ENCODE measurements at regions not wholly inside any gene's neighbourhood (a gene's known extent, or its start where the extent isn't known, plus 50 kb on each side); places are given as distances from the start of the nearest gene placed in this dataset.

DNA sequence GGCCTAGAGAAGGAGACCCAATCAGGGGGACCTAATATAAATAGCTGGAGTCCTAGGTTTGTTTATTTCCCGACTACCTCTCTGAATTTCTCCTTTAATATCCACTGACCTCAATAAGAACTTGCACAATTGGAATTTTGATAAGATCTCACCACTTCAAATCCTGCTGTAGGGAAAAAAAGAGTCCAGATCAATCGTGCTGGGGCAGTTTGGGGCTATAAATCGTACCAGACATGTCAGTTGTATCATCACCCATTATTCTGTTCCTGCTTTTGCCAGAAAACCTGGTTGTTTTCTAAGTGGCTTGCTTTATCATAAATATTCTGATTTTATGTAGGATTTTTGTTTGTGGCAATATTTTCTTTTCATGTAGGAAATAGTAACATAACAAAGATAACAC, 281.3 kb downstream of the DIPK2A start:
- H3K36me3 ChIP-seq, result no peaks in the 10 kb centered on the region
- ATAC-seq, result no peak
- H3K9me3 ChIP-seq, result no peaks in the 10 kb centered on the region
- H3K27ac ChIP-seq, result no peak overlapping the region
- H3K4me1 ChIP-seq, result no peaks in the 10 kb centered on the region
- no peaks in the 10 kb centered on the region for H3K27me3 ChIP-seq
- no peak for TF ChIP-seq EP300 (IDR thresholded peaks at IDR 0.05)
- no peak for TF ChIP-seq CTCF (IDR thresholded peaks at IDR 0.05)
- no peak for TF ChIP-seq POLR2A (IDR thresholded peaks at IDR 0.05)
- TF ChIP-seq POLR2AphosphoS5 (IDR thresholded peaks at IDR 0.05), result no peak
- H3K4me3 ChIP-seq, result no peak overlapping the region
- WGBS, 2 donors (ENCODE audit: low coverage in 1 of 2), result 54 to 68% methylated on average over 3 of the region's 3 CpGs

DNA sequence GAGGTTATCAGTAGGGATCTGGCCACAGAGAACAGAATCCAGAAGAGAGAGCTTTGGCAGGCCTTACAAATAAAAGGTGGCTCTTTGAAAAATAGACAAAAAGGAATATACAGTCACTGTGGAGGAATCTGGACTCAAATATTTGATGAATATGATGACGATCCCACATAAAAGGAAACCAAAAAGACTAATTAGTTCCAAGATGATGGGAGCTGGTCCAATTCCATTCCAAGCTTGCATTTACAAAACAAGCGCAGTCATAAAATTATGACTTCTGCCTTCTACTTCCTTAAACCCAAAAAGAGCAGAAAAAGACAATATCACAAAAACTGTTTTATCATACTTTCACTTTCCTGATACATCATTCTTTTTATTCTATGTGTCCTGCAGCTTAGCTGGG, 285.8 kb downstream of the DIPK2A start:
- no peak overlapping the region for H3K27ac ChIP-seq
- no peaks in the 10 kb centered on the region for H3K4me1 ChIP-seq
- 70 to 81% methylated on average over 2 of the region's 2 CpGs for WGBS, 2 donors (ENCODE audit: low coverage in 1 of 2)
- H3K36me3 ChIP-seq, result no peaks in the 10 kb centered on the region
- H3K9me3 ChIP-seq, result no peaks in the 10 kb centered on the region
- no peak for TF ChIP-seq EP300 (IDR thresholded peaks at IDR 0.05)
- no peak for TF ChIP-seq CTCF (IDR thresholded peaks at IDR 0.05)
- TF ChIP-seq POLR2AphosphoS5 (IDR thresholded peaks at IDR 0.05), result no peak
- TF ChIP-seq POLR2A (IDR thresholded peaks at IDR 0.05), result no peak
- H3K4me3 ChIP-seq, result no peak overlapping the region
- no peaks in the 10 kb centered on the region for H3K27me3 ChIP-seq
- no peak for ATAC-seq

DNA sequence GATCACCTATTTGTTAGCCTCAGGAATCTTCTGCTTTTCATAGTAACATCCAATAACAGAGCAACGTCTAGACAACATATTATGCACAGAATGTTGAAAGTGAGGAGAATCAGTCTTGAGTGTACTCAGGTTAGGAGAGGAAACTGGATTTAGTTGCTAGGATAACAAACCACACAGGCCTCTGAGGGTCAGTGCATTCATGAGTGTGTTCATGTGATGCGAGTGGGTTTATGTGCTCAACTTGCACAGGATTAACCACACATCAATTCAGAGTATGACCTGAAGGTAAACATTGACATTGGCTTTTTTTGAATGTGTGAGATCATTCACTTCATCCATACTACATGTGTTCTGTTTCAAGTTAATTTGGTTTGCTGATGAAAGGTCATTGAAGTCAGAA, 287.6 kb downstream of the DIPK2A start:
- Histone ChIP-seq H3K4me1 (no peaks in the 10 kb centered on the region), H3K4me3 (no peak overlapping the region), H3K27me3 (no peaks in the 10 kb centered on the region), H3K27ac (no peak overlapping the region), H3K9me3 (no peaks in the 10 kb centered on the region), H3K36me3 (no peaks in the 10 kb centered on the region)
- TF ChIP-seq POLR2AphosphoS5 (IDR thresholded peaks at IDR 0.05) (no peak), POLR2A (IDR thresholded peaks at IDR 0.05) (no peak), EP300 (IDR thresholded peaks at IDR 0.05) (no peak), CTCF (IDR thresholded peaks at IDR 0.05) (no peak)
- no peak for ATAC-seq
- 75 to 92% methylated on average over 2 of the region's 2 CpGs for WGBS, 2 donors (ENCODE audit: low coverage in 1 of 2)

- Histone ChIP-seq H3K27ac (no peak overlapping the region), H3K36me3 (no peaks in the 10 kb centered on the region), H3K4me3 (no peak overlapping the region), H3K9me3 (no peaks in the 10 kb centered on the region), H3K4me1 (no peaks in the 10 kb centered on the region), H3K27me3 (no peaks in the 10 kb centered on the region)
- no peak for ATAC-seq
- no peak for TF ChIP-seq POLR2AphosphoS5 (IDR thresholded peaks at IDR 0.05)
- no peak for TF ChIP-seq POLR2A (IDR thresholded peaks at IDR 0.05)
- no peak for TF ChIP-seq CTCF (IDR thresholded peaks at IDR 0.05)
- no peak for TF ChIP-seq EP300 (IDR thresholded peaks at IDR 0.05)
These were observed 292.1 kb downstream of the DIPK2A start for GRCh38 chr3:144263706-144264105.

DNA sequence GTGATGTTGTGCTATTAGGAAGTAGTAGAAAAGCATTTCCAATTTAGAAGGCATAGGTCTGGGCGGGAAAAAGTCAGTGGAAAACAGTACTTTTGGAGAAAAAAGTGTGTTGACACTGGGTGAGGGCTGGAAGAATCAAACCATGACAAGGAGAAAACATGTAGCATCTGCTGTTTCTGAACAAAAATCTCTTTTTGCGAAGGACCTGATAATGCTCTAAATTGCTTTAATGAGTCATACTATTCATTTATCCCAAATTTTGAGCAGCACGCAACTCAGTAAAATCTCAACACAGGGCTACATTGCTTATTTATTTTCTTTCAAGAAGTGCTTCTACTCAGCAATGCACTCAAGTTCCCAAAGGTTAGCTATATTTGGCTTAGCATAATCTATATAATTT, 292.7 kb downstream of the DIPK2A start:
- no peaks in the 10 kb centered on the region for H3K4me1 ChIP-seq
- no peaks in the 10 kb centered on the region for H3K9me3 ChIP-seq
- H3K4me3 ChIP-seq, result no peak overlapping the region
- H3K27ac ChIP-seq, result no peak overlapping the region
- no peaks in the 10 kb centered on the region for H3K27me3 ChIP-seq
- H3K36me3 ChIP-seq, result no peaks in the 10 kb centered on the region
- TF ChIP-seq POLR2A (IDR thresholded peaks at IDR 0.05) (no peak), EP300 (IDR thresholded peaks at IDR 0.05) (no peak), POLR2AphosphoS5 (IDR thresholded peaks at IDR 0.05) (no peak), CTCF (IDR thresholded peaks at IDR 0.05) (no peak)
- no peak for ATAC-seq
- 64 to 67% methylated on average over 3 of the region's 3 CpGs for WGBS, 2 donors (ENCODE audit: low coverage in 1 of 2)
